ENCODE measurements at regions not wholly inside any gene's neighbourhood (a gene's known extent, or its start where the extent isn't known, plus 50 kb on each side); places are given as distances from the start of the nearest gene placed in this dataset.

DNA sequence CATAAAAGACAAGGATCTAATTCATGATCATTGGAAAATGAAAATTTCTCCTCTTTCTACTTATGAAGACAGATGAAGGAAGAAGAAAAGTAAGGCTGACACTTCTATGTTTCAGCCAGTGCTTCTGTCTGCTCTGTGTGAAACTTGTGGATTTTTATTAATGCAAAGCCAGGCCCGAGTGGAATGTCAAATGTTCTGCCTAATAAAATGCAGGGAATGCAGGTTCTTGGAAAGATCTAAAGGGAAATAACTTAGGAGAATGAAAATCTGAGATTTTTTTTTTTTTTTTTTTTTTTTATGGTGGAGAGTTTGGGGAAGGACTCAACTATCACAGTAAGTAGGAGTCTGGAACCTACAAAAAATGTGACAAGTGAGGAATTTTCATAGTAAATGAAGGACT, 1732.3 kb upstream of the SLC10A2 start:
- in situ Hi-C loops (cut with MboI; ENCODE audit: low sequenced_read_pairs) = no loop called here

GRCh38 chr13:104796581-104796980, 1730.4 kb upstream of the SLC10A2 start:
- in situ Hi-C loops (cut with MboI; ENCODE audit: low sequenced_read_pairs) = no loop called here

- in situ Hi-C loops (cut with MboI; ENCODE audit: low sequenced_read_pairs) = no loop called here
Measured at GRCh38 chr13:104785952-104786351, 1719.7 kb upstream of the SLC10A2 start.

- in situ Hi-C loops (cut with MboI; ENCODE audit: low sequenced_read_pairs) = no loop called here
Measured at GRCh38 chr13:104784891-104785290, 1718.7 kb upstream of the SLC10A2 start.

GRCh38 chr13:104782741-104783140, 1716.5 kb upstream of the SLC10A2 start:
- in situ Hi-C loops (cut with MboI; ENCODE audit: low sequenced_read_pairs) = no loop called here

DNA sequence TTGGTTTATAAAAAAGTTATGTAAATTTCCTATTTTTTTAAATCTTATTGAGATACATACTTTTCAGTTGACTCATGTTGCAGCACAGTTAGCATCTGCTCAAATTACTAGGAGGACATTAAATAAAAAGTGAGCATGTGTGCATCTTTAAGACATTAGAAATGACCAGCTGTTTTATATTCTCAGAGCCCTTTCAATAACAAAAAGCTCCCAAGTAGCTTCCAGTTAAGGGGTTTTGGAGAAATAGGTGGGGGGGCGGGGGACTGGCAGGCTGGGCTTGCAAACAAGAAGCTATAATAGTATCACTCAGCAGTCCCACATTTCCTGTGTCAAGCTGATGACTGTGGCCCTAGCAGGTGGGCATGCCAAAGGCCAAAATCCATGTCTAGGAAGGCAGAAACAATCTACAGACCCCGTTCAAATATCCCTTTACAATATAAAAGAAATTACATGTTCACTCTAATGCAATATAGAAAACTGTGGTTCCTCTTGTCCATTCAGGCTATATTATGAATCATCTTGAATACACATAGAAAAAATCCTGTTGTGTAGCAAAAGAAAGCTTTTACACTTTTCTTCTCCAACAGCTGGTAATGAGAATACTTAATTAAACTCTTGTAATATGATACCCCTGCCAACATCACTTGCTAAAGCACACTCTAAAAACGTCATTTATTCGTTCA, 1713.2 kb upstream of the SLC10A2 start:
- in situ Hi-C loops (cut with MboI; ENCODE audit: low sequenced_read_pairs) = no loop called here

GRCh38 chr13:104773775-104774174, 1707.6 kb upstream of the SLC10A2 start:
- in situ Hi-C loops (cut with MboI; ENCODE audit: low sequenced_read_pairs) = no loop called here

- in situ Hi-C loops (cut with MboI; ENCODE audit: low sequenced_read_pairs) = no loop called here
Measured at GRCh38 chr13:104769545-104769944, 1703.3 kb upstream of the SLC10A2 start.

DNA sequence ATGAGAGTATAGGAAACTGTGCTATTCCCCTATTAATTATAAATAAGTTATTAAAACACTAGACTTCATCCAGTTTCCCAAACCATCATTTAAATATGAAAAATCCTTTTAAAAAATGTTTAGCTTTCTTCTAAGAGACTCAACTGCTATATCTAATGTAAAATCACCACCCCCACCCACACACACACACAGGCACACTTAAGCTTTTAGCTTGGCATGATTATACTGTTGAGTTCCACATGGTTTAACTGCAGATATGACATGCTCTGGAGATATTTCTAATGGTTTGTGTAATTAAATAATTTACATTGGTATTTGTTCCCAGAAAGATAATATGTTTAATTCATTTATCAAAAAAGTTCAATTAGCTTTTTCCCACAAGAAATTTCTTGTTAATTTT, 1700.1 kb upstream of the SLC10A2 start:
- in situ Hi-C loops (cut with MboI; ENCODE audit: low sequenced_read_pairs) = no loop called here

DNA sequence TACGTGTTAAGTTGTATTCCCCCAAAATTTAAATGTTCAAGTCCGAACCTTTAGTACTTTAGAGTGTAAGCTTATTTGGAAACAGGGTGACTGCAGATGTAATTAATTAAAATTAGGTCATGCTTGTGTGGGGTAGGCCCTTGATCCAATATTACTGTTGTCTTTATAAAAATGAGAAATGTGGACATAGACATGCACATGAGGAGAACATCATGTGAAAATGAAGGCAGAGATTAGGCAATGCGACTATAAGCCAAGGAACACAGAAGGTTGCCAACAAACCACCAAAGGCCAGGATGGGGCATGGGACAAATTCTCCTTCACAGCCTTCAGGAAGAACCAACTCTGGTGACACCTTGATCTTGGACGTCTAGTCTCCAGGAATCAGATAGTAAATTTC, 1698.4 kb upstream of the SLC10A2 start:
- in situ Hi-C loops (cut with MboI; ENCODE audit: low sequenced_read_pairs) = no loop called here

DNA sequence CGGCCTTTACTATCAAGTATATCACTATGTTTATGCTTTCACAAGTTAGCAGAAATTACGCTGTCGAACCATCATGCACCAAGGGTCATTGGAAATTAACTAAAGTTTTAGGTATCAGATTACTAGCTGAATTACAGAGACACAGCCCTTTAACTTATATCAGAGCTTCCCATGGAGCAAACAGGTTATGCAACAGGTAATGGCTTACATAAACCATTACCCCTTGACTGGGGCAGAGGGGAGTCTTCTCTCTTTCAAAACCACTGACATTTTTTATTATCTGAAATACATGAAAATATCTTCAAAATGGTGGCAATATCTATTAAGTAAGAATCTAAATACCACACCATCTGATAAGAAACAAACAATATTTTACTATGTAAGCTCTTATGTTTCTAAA, 1692.9 kb upstream of the SLC10A2 start:
- in situ Hi-C loops (cut with MboI; ENCODE audit: low sequenced_read_pairs) = no loop called here

DNA sequence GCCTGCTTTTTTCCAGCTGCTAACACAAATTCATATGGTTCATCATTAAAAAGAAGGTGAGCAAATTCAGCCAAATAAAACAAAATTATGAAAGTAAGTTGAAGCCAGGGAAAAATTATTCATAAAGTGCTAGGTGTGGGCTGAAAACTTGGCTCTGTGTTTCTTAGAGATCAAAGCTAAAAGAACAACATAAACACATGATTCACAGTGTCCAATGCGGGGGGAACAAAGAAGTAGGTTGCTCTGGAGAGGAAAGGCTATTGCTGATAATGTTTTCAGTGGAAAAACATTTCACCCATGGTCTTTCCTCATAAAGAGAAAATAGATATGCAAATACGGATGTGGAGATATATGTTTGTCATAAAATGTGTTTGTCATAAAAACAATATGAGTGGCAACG, 1691.5 kb upstream of the SLC10A2 start:
- in situ Hi-C loops (cut with MboI; ENCODE audit: low sequenced_read_pairs) = no loop called here

DNA sequence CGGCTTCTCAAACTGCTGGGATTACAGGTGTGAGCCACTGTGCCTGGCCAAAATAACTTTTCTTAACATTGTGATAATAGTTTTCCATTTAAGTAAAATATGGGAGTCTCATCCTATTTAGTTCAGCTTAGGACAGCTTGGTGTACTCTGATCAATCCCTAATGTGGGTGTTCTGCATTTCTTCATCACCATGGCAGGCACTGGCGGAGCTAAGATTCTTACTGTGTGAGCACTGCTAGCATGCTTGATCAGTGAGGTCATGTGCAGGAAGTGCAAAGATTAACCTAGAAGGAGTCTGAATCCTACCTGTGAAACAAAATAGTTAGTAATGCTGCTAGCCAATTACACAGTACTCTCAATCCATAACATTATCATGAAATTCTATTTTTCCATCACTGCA, 1684.2 kb upstream of the SLC10A2 start:
- in situ Hi-C loops (cut with MboI; ENCODE audit: low sequenced_read_pairs) = no loop called here

- in situ Hi-C loops (cut with MboI; ENCODE audit: low sequenced_read_pairs) = no loop called here
Measured at GRCh38 chr13:104740641-104741222, 1674.5 kb upstream of the SLC10A2 start.

- in situ Hi-C loops (cut with MboI; ENCODE audit: low sequenced_read_pairs) = no loop called here
Measured at GRCh38 chr13:104737713-104738112, 1671.5 kb upstream of the SLC10A2 start.

DNA sequence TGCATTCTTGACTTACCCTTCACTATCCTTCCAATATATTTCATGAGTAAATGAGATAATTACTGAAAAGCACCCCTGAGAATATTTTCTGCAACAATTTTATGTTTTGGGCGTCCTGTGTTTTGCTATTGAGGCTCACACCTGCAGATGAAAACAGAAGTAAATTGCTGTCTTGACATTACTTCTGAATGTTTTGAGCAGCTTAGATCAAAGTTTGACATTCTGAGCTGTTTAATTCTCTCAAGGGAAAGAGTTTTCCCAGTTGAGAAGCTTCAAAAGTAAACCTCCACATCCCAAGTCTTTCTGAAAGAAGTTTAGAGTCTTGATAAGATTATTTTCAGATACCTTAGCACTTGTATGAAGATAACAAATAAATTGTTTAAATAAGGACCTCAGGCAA, 1667.2 kb upstream of the SLC10A2 start:
- in situ Hi-C loops (cut with MboI; ENCODE audit: low sequenced_read_pairs) = no loop called here

- in situ Hi-C loops (cut with MboI; ENCODE audit: low sequenced_read_pairs) = no loop called here
Measured at GRCh38 chr13:104715111-104715510, 1648.9 kb upstream of the SLC10A2 start.

DNA sequence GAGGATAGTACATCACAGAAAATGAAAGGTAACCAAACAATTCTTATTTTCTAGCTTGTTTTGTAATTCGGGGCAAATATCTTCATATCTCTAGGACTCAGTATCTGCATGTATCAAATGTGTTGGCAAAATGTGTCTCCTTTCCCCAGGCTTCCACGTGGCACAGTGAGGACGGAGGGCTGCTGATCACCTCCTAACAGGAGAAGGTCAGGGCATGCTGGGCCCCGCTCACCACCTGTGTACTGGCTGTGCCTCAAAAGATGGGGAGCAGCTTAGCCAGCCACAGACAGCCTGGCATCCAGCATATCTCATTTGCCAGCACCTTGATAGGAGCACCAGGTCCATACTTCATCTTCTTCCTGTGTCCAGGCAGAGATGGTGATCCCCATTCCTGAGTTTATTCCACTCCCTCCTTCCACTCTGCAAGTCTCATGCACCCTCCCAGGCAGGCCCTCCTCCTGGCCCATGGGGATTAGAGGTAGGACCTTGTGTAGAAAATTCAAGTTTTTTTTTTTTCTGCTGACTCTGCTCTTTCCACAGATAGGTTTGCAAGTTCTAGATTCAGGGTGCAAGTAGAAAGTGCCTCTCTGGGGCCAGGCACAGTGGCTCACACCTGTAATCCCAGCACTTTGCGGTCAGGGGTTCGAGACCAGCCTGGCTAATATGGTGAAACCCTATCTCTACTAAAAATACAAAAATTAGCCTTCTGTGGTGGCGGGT, 1639.0 kb upstream of the SLC10A2 start:
- in situ Hi-C loops (cut with MboI; ENCODE audit: low sequenced_read_pairs) = no loop called here

- in situ Hi-C loops (cut with MboI; ENCODE audit: low sequenced_read_pairs) = no loop called here
Measured at GRCh38 chr13:104701591-104701990, 1635.4 kb upstream of the SLC10A2 start.

- in situ Hi-C loops (cut with MboI; ENCODE audit: low sequenced_read_pairs) = no loop called here
Measured at GRCh38 chr13:104694397-104694796, 1628.2 kb upstream of the SLC10A2 start.

- in situ Hi-C loops (cut with MboI; ENCODE audit: low sequenced_read_pairs) = no loop called here
Measured at GRCh38 chr13:104693126-104693525, 1626.9 kb upstream of the SLC10A2 start.

DNA sequence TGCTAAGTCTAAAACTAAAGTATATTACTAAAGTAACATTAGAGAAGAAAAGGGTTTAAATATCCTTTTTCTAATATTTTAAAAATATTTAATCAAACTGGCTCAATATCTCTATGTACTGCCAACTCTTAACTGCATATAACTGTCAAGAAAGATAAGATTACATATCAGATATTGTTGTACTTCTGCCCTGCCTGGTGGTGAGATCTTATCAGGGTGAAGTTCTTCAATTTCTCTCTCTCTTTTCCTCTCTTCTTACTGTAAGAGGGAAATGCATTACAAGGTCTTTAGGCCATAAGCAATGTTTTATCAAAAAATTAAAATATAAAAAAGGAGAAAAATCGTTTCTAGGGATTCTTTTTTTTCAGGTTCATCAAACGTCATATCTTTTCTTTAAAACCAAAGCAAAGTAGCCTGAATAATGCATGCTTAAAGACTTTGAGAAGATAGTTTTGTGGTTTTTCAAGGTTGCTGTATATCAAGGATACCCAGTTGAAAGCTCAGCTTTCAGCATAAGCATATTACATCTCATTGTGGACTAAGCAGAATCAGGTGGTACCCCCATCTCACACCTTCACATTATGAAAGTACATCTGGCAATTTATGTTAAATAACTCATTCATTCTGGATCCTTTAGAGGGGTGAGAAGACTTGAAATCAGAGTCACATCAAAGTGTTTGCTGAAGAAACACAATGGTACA, 1625.7 kb upstream of the SLC10A2 start:
- in situ Hi-C loops (cut with MboI; ENCODE audit: low sequenced_read_pairs) = no loop called here

All from HL-60/S4 (cell line).